H1 (cell line): ENCODE measurements at regions not wholly inside any gene's neighbourhood (a gene's known extent, or its start where the extent isn't known, plus 50 kb on each side); places are given as distances from the start of the nearest gene placed in this dataset.

Experiments used
- CTCF ChIA-PET: fragments of 300-600 bp; sonication (Branson Sonifier 250); formaldehyde crosslinking; loops from one replicate; lab custom pipeline; 2021; ENCODE audit not compliant: partially characterized antibody; lab: Charles Lee
- POLR2A ChIA-PET: fragments of 300-600 bp; sonication (Branson Sonifier 250); formaldehyde crosslinking; loops from one replicate; lab custom pipeline; 2021; ENCODE audit warnings: inconsistent platforms; ENCODE audit not compliant: partially characterized antibody; lab: Charles Lee
- DNase-seq, 2 experiments: peaks; one replicate each; pipeline versions ENCODE4 v3.0.0 to v3.0.0-alpha.2; 2010 to 2022; ENCODE audit warnings: low spot score in 2 of 2, low read depth in 1 of 2, mixed read lengths in 1 of 2
- FAIRE-seq: peaks from 2 replicates; lab custom pipeline; 2011; peaks lifted over from hg19 to GRCh38; lab: Jason Lieb, UNC
- H2AFZ ChIP-seq: 2 replicates; pipeline ENCODE4 v1.8.1; 2012; ENCODE audit warnings: low read length, inconsistent platforms
- H2AK5ac ChIP-seq: 2 replicates; pipeline ENCODE4 v1.6.1; 2013; ENCODE audit warnings: low read depth, low read length
- H2BK120ac ChIP-seq: replicated peaks from 2 replicates; pipeline ENCODE3; 2013; ENCODE audit warnings: low read depth, low read length, inconsistent platforms
- H2BK12ac ChIP-seq: 2 replicates; pipeline ENCODE4 v1.6.1; 2013; ENCODE audit warnings: low read depth, low read length
- H2BK15ac ChIP-seq: 2 replicates; pipeline ENCODE4 v1.6.1; 2013; ENCODE audit warnings: low read length
- H2BK20ac ChIP-seq: 2 replicates; pipeline ENCODE4 v1.6.1; 2013; ENCODE audit warnings: low read length
- H2BK5ac ChIP-seq: 2 replicates; pipeline ENCODE4 v1.6.1; 2013; ENCODE audit warnings: low read depth, low read length
- H3K14ac ChIP-seq: 2 replicates; pipeline ENCODE4 v1.6.1; 2013; ENCODE audit warnings: inconsistent platforms; ENCODE audit not compliant: insufficient read length
- H3K18ac ChIP-seq: 2 replicates; pipeline ENCODE4 v1.6.1; 2013; ENCODE audit warnings: low read length; ENCODE audit errors: extremely low read depth
- H3K23ac ChIP-seq: 2 replicates; pipeline ENCODE4 v1.6.1; 2013; ENCODE audit warnings: inconsistent platforms; ENCODE audit not compliant: insufficient read length
- H3K23me2 ChIP-seq: 2 replicates; pipeline ENCODE4 v1.6.1; 2013; ENCODE audit warnings: low read depth, low read length
- H3K27ac ChIP-seq: 2 replicates; pipeline ENCODE4 v1.6.1; 2011; ENCODE audit warnings: low read depth, low read length, inconsistent platforms
- H3K27me3 ChIP-seq, 4 experiments: replicated peaks in 1 of 4; 1 replicate in 1 of 4; 2 replicates in 3 of 4; pipeline versions ENCODE4 v1.6.1 to v1.8.1; 2011 to 2013; ENCODE audit warnings: low read length in 3 of 4, mild to moderate bottlenecking in 3 of 4, inconsistent platforms in 2 of 4, mixed read lengths in 2 of 4, moderate library complexity in 1 of 4; ENCODE audit not compliant: control insufficient read depth in 3 of 4, insufficient read depth in 3 of 4; ENCODE audit errors: extremely low read depth in 1 of 4
- H3K36me3 ChIP-seq, 4 experiments: 2 replicates each; pipeline versions ENCODE4 v1.6.1 to v1.8.1; 2011 to 2013; ENCODE audit warnings: mild to moderate bottlenecking in 4 of 4, low read length in 3 of 4, moderate library complexity in 2 of 4, control low read depth in 1 of 4, inconsistent platforms in 1 of 4; ENCODE audit not compliant: insufficient read depth in 4 of 4, control insufficient read depth in 2 of 4
- H3K4ac ChIP-seq: replicated peaks from 2 replicates; pipeline ENCODE3; 2013; ENCODE audit warnings: low read length, low read depth, mixed read lengths, inconsistent platforms; ENCODE audit not compliant: insufficient read length
- H3K4me1 ChIP-seq, 4 experiments: replicated peaks in 1 of 4; 1 replicate in 1 of 4; 2 replicates in 3 of 4; pipeline versions ENCODE4 v1.6.1 to v1.8.1; 2011 to 2013; ENCODE audit warnings: low read length in 3 of 4, inconsistent platforms in 2 of 4, mixed read lengths in 1 of 4; ENCODE audit not compliant: insufficient read depth in 4 of 4, control insufficient read depth in 3 of 4
- H3K4me2 ChIP-seq, 2 experiments: 2 replicates each; pipeline versions ENCODE4 v1.6.1 to v1.8.1; 2011 to 2013; ENCODE audit warnings: low read depth in 2 of 2, low read length in 2 of 2, control low read depth in 1 of 2, inconsistent platforms in 1 of 2, mild to moderate bottlenecking in 1 of 2; ENCODE audit not compliant: insufficient read depth in 1 of 2
- H3K4me3 ChIP-seq, 4 experiments: fragments of 200-600, 300-600 bp in 1 of 4; sonication (generic), shearing (Covaris generic), sonication (Bioruptor Twin) in 1 of 4; 2 replicates each; pipeline versions ENCODE4 v1.5.1 to v1.8.1; 2011 to 2016; ENCODE audit warnings: low read length in 4 of 4, low read depth in 3 of 4, control low read depth in 2 of 4, inconsistent platforms in 2 of 4, mild to moderate bottlenecking in 2 of 4, mixed read lengths in 1 of 4, moderate library complexity in 1 of 4; ENCODE audit not compliant: insufficient read depth in 2 of 4; ENCODE audit errors: extremely low read depth in 1 of 4
- H3K56ac ChIP-seq: replicated peaks from 2 replicates; pipeline ENCODE3; 2013; ENCODE audit warnings: low read depth, mild to moderate bottlenecking, mixed read lengths, low read length, inconsistent platforms; ENCODE audit not compliant: insufficient read length
- H3K79me1 ChIP-seq: 2 replicates; pipeline ENCODE4 v1.6.1; 2013; ENCODE audit warnings: low read depth, low read length, control low read depth
- H3K79me2 ChIP-seq, 2 experiments: 2 replicates each; pipeline versions ENCODE4 v1.6.1 to v1.8.1; 2012 to 2013; ENCODE audit warnings: low read length in 2 of 2, mild to moderate bottlenecking in 2 of 2, inconsistent platforms in 1 of 2; ENCODE audit not compliant: insufficient read depth in 2 of 2, control insufficient read depth in 1 of 2
- H3K9ac ChIP-seq, 4 experiments: replicated peaks in 1 of 4; 1 replicate in 1 of 4; 2 replicates in 3 of 4; pipeline versions ENCODE4 v1.6.1 to v1.8.1; 2011 to 2013; ENCODE audit warnings: low read depth in 3 of 4, low read length in 3 of 4, control low read depth in 2 of 4, mild to moderate bottlenecking in 2 of 4, moderate library complexity in 2 of 4, inconsistent platforms in 1 of 4; ENCODE audit errors: extremely low read depth in 1 of 4
- H3K9me3 ChIP-seq, 2 experiments: 2 replicates each; pipeline versions ENCODE4 v1.6.1 to v1.8.1; 2012 to 2013; ENCODE audit warnings: mild to moderate bottlenecking in 2 of 2, moderate library complexity in 2 of 2, control low read depth in 1 of 2, inconsistent platforms in 1 of 2, low read depth in 1 of 2, low read length in 1 of 2, mixed read lengths in 1 of 2; ENCODE audit not compliant: insufficient read depth in 2 of 2
- H4K20me1 ChIP-seq, 2 experiments: replicated peaks in 1 of 2; 2 replicates each; pipeline versions ENCODE3 to v1.8.1; 2011 to 2013; ENCODE audit warnings: inconsistent platforms in 2 of 2, low read length in 2 of 2, mild to moderate bottlenecking in 1 of 2; ENCODE audit not compliant: insufficient read depth in 2 of 2, control insufficient read depth in 1 of 2
- H4K5ac ChIP-seq: 2 replicates; pipeline ENCODE4 v1.6.1; 2013; ENCODE audit warnings: low read length, low read depth, mixed read lengths, inconsistent platforms; ENCODE audit not compliant: insufficient read length
- H4K8ac ChIP-seq: 2 replicates; pipeline ENCODE4 v1.8.0; 2013; ENCODE audit warnings: mild to moderate bottlenecking, moderate library complexity, low read length, inconsistent platforms; ENCODE audit not compliant: insufficient read depth; ENCODE audit errors: extremely low read depth
- H4K91ac ChIP-seq: replicated peaks from 2 replicates; pipeline ENCODE3; 2013; ENCODE audit warnings: low read length, mixed read lengths, inconsistent platforms; ENCODE audit not compliant: insufficient read length
- CBX8 ChIP-seq: fragments of 300-800, 300-1000 bp; sonication (generic); IDR thresholded peaks from 2 replicates; pipeline ENCODE4 v1.7.1; 2016; ENCODE audit warnings: low read depth, low read length, borderline replicate concordance
- CHD2 ChIP-seq: IDR thresholded peaks from 2 replicates; pipeline ENCODE4 v1.6.1; 2012; ENCODE audit warnings: low read length, improper control_type of control experiment
- JUN ChIP-seq: IDR thresholded peaks from 2 replicates; pipeline ENCODE4 v1.6.1; 2011; ENCODE audit warnings: low read depth, mild to moderate bottlenecking, improper control_type of control experiment, low read length
- NANOG ChIP-seq: IDR thresholded peaks from 2 replicates; pipeline ENCODE4 v1.6.1; 2011; ENCODE audit warnings: low read length, low read depth, mild to moderate bottlenecking, inconsistent platforms; ENCODE audit not compliant: insufficient read depth, poor library complexity, severe bottlenecking
- POLR2A ChIP-seq, 2 experiments: IDR thresholded peaks; 1 replicate in 1 of 2; 2 replicates in 1 of 2; pipeline ENCODE4 v1.6.1; 2011; ENCODE audit warnings: low read depth in 2 of 2, low read length in 2 of 2, mild to moderate bottlenecking in 2 of 2; ENCODE audit errors: control extremely low read depth in 1 of 2
- TBP ChIP-seq: IDR thresholded peaks from 2 replicates; pipeline ENCODE4 v1.6.1; 2011; ENCODE audit warnings: low read depth, low read length, improper control_type of control experiment
- TCF12 ChIP-seq: IDR thresholded peaks from 2 replicates; pipeline ENCODE4 v1.6.1; 2011; ENCODE audit warnings: low read depth, mild to moderate bottlenecking, low read length
- WGBS, 2 experiments: shearing (Covaris generic) in 1 of 2; methylation state at CpG; one replicate each; pipeline versions ENCODE4 v1.1.6 to v1.1.7; 2013 to 2015; ENCODE audit warnings: low lambda C conversion rate in 2 of 2, mixed read lengths in 2 of 2, inconsistent platforms in 1 of 2, low coverage in 1 of 2, missing lambda C conversion rate in 1 of 2; ENCODE audit not compliant: insufficient replicate concordance in 2 of 2, insufficient coverage in 1 of 2, insufficient read length in 1 of 2; ENCODE audit errors: extremely low coverage in 1 of 2, missing lambda C conversion rate in 1 of 2; 5-methylcytosine and 5-hydroxymethylcytosine counted together
- TF ChIP-seq, protein P1 (sequence below): IDR thresholded peaks from 2 replicates; pipeline ENCODE4 v1.6.1; 2012; ENCODE audit warnings: inconsistent platforms
- TF ChIP-seq, protein P2 (sequence below), 3 experiments: IDR thresholded peaks; 1 replicate in 2 of 3; 2 replicates in 1 of 3; pipeline versions ENCODE4 v1.5.1 to v1.6.1; 2011; ENCODE audit warnings: low read length in 3 of 3, mild to moderate bottlenecking in 3 of 3, inconsistent platforms in 2 of 3, low read depth in 1 of 3, moderate library complexity in 1 of 3; ENCODE audit not compliant: insufficient read depth in 1 of 3; ENCODE audit errors: control extremely low read depth in 1 of 3
- TF ChIP-seq, protein P3 (sequence below): IDR thresholded peaks from 2 replicates; pipeline ENCODE4 v1.6.1; 2011; ENCODE audit warnings: low read depth, mild to moderate bottlenecking, low read length; ENCODE audit not compliant: insufficient read depth

DNA sequence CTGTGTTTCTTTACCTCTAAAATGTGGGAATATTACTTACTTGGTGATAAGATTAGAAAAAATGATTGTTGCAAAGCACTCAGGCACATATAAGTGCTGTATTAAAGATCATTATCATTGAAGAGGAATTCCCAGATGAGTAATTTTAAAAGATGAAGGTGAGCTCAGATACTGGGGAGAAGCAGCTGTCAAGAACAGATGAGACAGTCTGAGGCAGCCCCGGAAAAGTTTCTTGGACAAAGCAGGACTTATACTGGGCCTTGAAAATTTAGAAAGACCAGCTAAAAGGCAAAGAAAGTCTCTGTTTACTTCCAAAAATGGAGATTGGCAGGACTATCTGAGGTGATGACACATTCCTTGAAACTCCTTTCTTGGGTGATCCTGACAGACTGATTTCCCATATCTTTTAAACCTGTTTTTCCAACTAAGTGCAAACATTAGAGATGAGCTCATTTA is 93.8 kb upstream of the MARCKS start:
- Histone ChIP-seq H2BK5ac (no peak overlapping the region), H3K4me3 (no peak overlapping the region)
- 90% methylated on average over 1 of the region's 1 CpG; no CpG with 5 or more reads in 1 of the 2 experiments for WGBS, 2 experiments
- TF ChIP-seq TCF12 (no peak), POLR2A (IDR thresholded peaks at IDR 0.05; ENCODE audit: control extremely low read depth in 1 of 2, low read depth in 2 of 2, low read length in 2 of 2) (no peak), NANOG (no peak), JUN (no peak), TBP (no peak), CHD2 (no peak), CBX8 (no peak)
- TF ChIP-seq, protein P1, sequence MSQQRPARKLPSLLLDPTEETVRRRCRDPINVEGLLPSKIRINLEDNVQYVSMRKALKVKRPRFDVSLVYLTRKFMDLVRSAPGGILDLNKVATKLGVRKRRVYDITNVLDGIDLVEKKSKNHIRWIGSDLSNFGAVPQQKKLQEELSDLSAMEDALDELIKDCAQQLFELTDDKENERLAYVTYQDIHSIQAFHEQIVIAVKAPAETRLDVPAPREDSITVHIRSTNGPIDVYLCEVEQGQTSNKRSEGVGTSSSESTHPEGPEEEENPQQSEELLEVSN, result no peak
- TF ChIP-seq, protein P2, sequence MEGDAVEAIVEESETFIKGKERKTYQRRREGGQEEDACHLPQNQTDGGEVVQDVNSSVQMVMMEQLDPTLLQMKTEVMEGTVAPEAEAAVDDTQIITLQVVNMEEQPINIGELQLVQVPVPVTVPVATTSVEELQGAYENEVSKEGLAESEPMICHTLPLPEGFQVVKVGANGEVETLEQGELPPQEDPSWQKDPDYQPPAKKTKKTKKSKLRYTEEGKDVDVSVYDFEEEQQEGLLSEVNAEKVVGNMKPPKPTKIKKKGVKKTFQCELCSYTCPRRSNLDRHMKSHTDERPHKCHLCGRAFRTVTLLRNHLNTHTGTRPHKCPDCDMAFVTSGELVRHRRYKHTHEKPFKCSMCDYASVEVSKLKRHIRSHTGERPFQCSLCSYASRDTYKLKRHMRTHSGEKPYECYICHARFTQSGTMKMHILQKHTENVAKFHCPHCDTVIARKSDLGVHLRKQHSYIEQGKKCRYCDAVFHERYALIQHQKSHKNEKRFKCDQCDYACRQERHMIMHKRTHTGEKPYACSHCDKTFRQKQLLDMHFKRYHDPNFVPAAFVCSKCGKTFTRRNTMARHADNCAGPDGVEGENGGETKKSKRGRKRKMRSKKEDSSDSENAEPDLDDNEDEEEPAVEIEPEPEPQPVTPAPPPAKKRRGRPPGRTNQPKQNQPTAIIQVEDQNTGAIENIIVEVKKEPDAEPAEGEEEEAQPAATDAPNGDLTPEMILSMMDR (IDR thresholded peaks at IDR 0.05; ENCODE audit: control extremely low read depth in 1 of 3, insufficient read depth in 1 of 3, low read depth in 1 of 3, low read length in 3 of 3), result no peak
- TF ChIP-seq, protein P3, sequence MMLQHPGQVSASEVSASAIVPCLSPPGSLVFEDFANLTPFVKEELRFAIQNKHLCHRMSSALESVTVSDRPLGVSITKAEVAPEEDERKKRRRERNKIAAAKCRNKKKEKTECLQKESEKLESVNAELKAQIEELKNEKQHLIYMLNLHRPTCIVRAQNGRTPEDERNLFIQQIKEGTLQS, result no peak

More for the DNA sequence above, 93.8 kb upstream of the MARCKS start:
- no peak overlapping the region for H4K5ac ChIP-seq
- CTCF ChIA-PET, result interaction anchor here (1.0 kb wide), 1 partner anchor 21 kb away, joined by 3 read pairs; no protein-coding TSS in a partner anchor
- no peak overlapping the region for H3K18ac ChIP-seq
- H3K4me2 ChIP-seq, result no peak overlapping the region
- no peak overlapping the region for H4K8ac ChIP-seq
- H2BK15ac ChIP-seq, result no peak overlapping the region
- H2BK20ac ChIP-seq, result no peak overlapping the region
- no peak for FAIRE-seq
- no peak overlapping the region for H4K91ac ChIP-seq
- H3K4ac ChIP-seq, result no peak overlapping the region
- H3K79me2 ChIP-seq, result no peaks in the 10 kb centered on the region
- DNase-seq, result no peak
- no peak overlapping the region for H2AK5ac ChIP-seq
- no peak overlapping the region for H3K27ac ChIP-seq
- no peaks in the 10 kb centered on the region for H3K27me3 ChIP-seq
- H3K56ac ChIP-seq, result no peak overlapping the region
- H2BK120ac ChIP-seq, result no peak overlapping the region
- H3K9me3 ChIP-seq, result no peaks in the 10 kb centered on the region
- H4K20me1 ChIP-seq, result no peaks in the 10 kb centered on the region
- H3K9ac ChIP-seq, result no peak overlapping the region
- POLR2A ChIA-PET, result no interaction called here
- H3K23me2 ChIP-seq, result no peaks in the 10 kb centered on the region; the same call in 1 of the 2 replicates
- H3K23ac ChIP-seq, result no peak overlapping the region
- no peak overlapping the region for H2AFZ ChIP-seq
- no peaks in the 10 kb centered on the region for H3K79me1 ChIP-seq
- no peaks in the 10 kb centered on the region for H3K36me3 ChIP-seq
- H3K14ac ChIP-seq, result no peak overlapping the region
- H2BK12ac ChIP-seq, result no peak overlapping the region
- H3K4me1 ChIP-seq, result no peaks in the 10 kb centered on the region
